Astrocyte (in vitro differentiated cells and primary cell): ENCODE measurements at regions not wholly inside any gene's neighbourhood (a gene's known extent, or its start where the extent isn't known, plus 50 kb on each side); places are given as distances from the start of the nearest gene placed in this dataset.

ENCODE experiments used
- DNase-seq: peaks from one replicate; pipeline ENCODE4 v3.0.0-alpha.2; 2010; ENCODE audit warnings: low read depth
- FAIRE-seq: peaks from 2 replicates; lab custom pipeline; 2011; peaks lifted over from hg19 to GRCh38; lab: Jason Lieb, UNC
- H2AFZ ChIP-seq: 2 replicates; pipeline ENCODE4 v1.6.0; 2012; ENCODE audit warnings: low read depth, low read length, inconsistent platforms
- H3K27ac ChIP-seq: 2 replicates; pipeline ENCODE4 v1.5.1; 2011; ENCODE audit warnings: low read depth, low read length, inconsistent platforms
- H3K27me3 ChIP-seq: 2 replicates; pipeline ENCODE4 v1.6.0; 2011; ENCODE audit warnings: low read length, inconsistent platforms; ENCODE audit not compliant: insufficient read depth
- H3K36me3 ChIP-seq: 2 replicates; pipeline ENCODE4 v1.5.1; 2011; ENCODE audit warnings: low read length, inconsistent platforms; ENCODE audit not compliant: insufficient read depth
- H3K4me1 ChIP-seq: 2 replicates; pipeline ENCODE4 v1.5.1; 2011; ENCODE audit warnings: low read length, inconsistent platforms; ENCODE audit not compliant: insufficient read depth
- H3K4me2 ChIP-seq: 2 replicates; pipeline ENCODE4 v1.6.0; 2012; ENCODE audit warnings: low read length, inconsistent platforms
- H3K4me3 ChIP-seq: 2 replicates; pipeline ENCODE4 v1.5.1; 2011; ENCODE audit warnings: low read depth, mild to moderate bottlenecking, low read length, inconsistent platforms; ENCODE audit not compliant: insufficient read depth
- H3K79me2 ChIP-seq: 2 replicates; pipeline ENCODE4 v1.6.0; 2012; ENCODE audit warnings: mild to moderate bottlenecking, low read length, inconsistent platforms; ENCODE audit not compliant: insufficient read depth
- H3K9ac ChIP-seq: 2 replicates; pipeline ENCODE4 v1.6.0; 2012; ENCODE audit warnings: mild to moderate bottlenecking, low read length, inconsistent platforms
- H3K9me3 ChIP-seq: 2 replicates; pipeline ENCODE4 v1.5.1; 2012; ENCODE audit warnings: low read depth, mild to moderate bottlenecking, low read length, inconsistent platforms; ENCODE audit not compliant: insufficient read depth
- H4K20me1 ChIP-seq: 2 replicates; pipeline ENCODE4 v1.6.0; 2012; ENCODE audit warnings: low read length, inconsistent platforms; ENCODE audit not compliant: insufficient read depth
- H3K27ac Mint-ChIP-seq: one replicate; pipeline ENCODE4 v1.8.0; 2021; ENCODE audit warnings: mild to moderate bottlenecking, mixed read lengths; ENCODE audit not compliant: unreplicated experiment
- H3K27me3 Mint-ChIP-seq: one replicate; pipeline ENCODE4 v1.8.0; 2021; ENCODE audit warnings: low read depth, mixed read lengths; ENCODE audit not compliant: unreplicated experiment
- H3K36me3 Mint-ChIP-seq: one replicate; pipeline ENCODE4 v1.8.0; 2021; ENCODE audit warnings: low read depth, mixed read lengths; ENCODE audit not compliant: unreplicated experiment
- H3K4me1 Mint-ChIP-seq: one replicate; pipeline ENCODE4 v1.8.0; 2021; ENCODE audit warnings: low read depth, mixed read lengths; ENCODE audit not compliant: unreplicated experiment
- H3K4me3 Mint-ChIP-seq: one replicate; pipeline ENCODE4 v1.8.0; 2021; ENCODE audit warnings: mild to moderate bottlenecking, moderate library complexity, mixed read lengths; ENCODE audit not compliant: unreplicated experiment
- H3K9me3 Mint-ChIP-seq: one replicate; pipeline ENCODE4 v1.8.0; 2021; ENCODE audit warnings: mild to moderate bottlenecking, mixed read lengths; ENCODE audit not compliant: unreplicated experiment
- CTCF ChIP-seq: IDR thresholded peaks from 2 replicates; pipeline ENCODE4 v1.5.1; 2011; ENCODE audit warnings: low read depth, mild to moderate bottlenecking, inconsistent platforms, low read length, moderate library complexity; ENCODE audit not compliant: insufficient read depth
- EZH2 ChIP-seq: IDR thresholded peaks from 2 replicates; pipeline ENCODE4 v1.6.1; 2012; ENCODE audit warnings: mild to moderate bottlenecking, low read length, inconsistent platforms; ENCODE audit not compliant: insufficient read depth

- Histone ChIP-seq H3K4me1 (peaks cover 11% of the 10 kb centered on the region), H3K27ac (no peak overlapping the region), H3K9ac (no peak overlapping the region), H3K27me3 (no peaks in the 10 kb centered on the region), H3K79me2 (no peaks in the 10 kb centered on the region), H3K36me3 (no peaks in the 10 kb centered on the region), H2AFZ (peak overlapping the region; percentile 54), H3K9me3 (no peaks in the 10 kb centered on the region), H3K4me2 (no peak overlapping the region), H3K4me3 (no peak overlapping the region), H4K20me1 (no peaks in the 10 kb centered on the region)
- TF ChIP-seq EZH2 (no peak), CTCF (no peak)
- Mint-ChIP-seq H3K4me1 (peaks cover 21% of the 10 kb centered on the region), H3K9me3 (peaks cover 26% of the 10 kb centered on the region), H3K27me3 (no peaks in the 10 kb centered on the region), H3K4me3 (no peak overlapping the region), H3K27ac (no peak overlapping the region), H3K36me3 (peaks cover 10% of the 10 kb centered on the region)
- no peak for DNase-seq
- no peak for FAIRE-seq
Observed at GRCh38 chr2:43102366-43103092, 123.9 kb downstream of the ZFP36L2 start.

- Histone ChIP-seq H3K36me3 (no peaks in the 10 kb centered on the region), H3K4me3 (no peak overlapping the region), H2AFZ (peak overlapping the region; percentile 23), H3K9ac (no peak overlapping the region), H3K4me1 (peaks cover 11% of the 10 kb centered on the region), H3K79me2 (no peaks in the 10 kb centered on the region), H3K9me3 (no peaks in the 10 kb centered on the region), H3K27me3 (no peaks in the 10 kb centered on the region), H3K4me2 (no peak overlapping the region), H4K20me1 (no peaks in the 10 kb centered on the region), H3K27ac (no peak overlapping the region)
- TF ChIP-seq CTCF, result no peak
- TF ChIP-seq EZH2, result no peak
- H3K36me3 Mint-ChIP-seq, result peaks cover 9% of the 10 kb centered on the region
- FAIRE-seq (no peak), DNase-seq (no peak)
- no peak overlapping the region for H3K27ac Mint-ChIP-seq
- no peak overlapping the region for H3K4me3 Mint-ChIP-seq
- H3K9me3 Mint-ChIP-seq, result peaks cover 31% of the 10 kb centered on the region
- H3K27me3 Mint-ChIP-seq, result no peaks in the 10 kb centered on the region
- peaks cover 13% of the 10 kb centered on the region for H3K4me1 Mint-ChIP-seq
Observed at GRCh38 chr2:43101751-43102150, 124.7 kb downstream of the ZFP36L2 start.
